C4-2B (cell line): ENCODE measurements at regions not wholly inside any gene's neighbourhood (a gene's known extent, or its start where the extent isn't known, plus 50 kb on each side); places are given as distances from the start of the nearest gene placed in this dataset.

Experiments used
- ZFX ChIP-seq: fragments of 450-650 bp; IDR thresholded peaks from 2 replicates; pipeline ENCODE4 v1.6.1; 2017
- TF ChIP-seq, protein P1 (sequence below): fragments of 450-650 bp; conservative IDR thresholded peaks from 2 replicates; pipeline ENCODE4 v1.5.1; 2017; ENCODE audit warnings: mild to moderate bottlenecking

- TF ChIP-seq, protein P1, sequence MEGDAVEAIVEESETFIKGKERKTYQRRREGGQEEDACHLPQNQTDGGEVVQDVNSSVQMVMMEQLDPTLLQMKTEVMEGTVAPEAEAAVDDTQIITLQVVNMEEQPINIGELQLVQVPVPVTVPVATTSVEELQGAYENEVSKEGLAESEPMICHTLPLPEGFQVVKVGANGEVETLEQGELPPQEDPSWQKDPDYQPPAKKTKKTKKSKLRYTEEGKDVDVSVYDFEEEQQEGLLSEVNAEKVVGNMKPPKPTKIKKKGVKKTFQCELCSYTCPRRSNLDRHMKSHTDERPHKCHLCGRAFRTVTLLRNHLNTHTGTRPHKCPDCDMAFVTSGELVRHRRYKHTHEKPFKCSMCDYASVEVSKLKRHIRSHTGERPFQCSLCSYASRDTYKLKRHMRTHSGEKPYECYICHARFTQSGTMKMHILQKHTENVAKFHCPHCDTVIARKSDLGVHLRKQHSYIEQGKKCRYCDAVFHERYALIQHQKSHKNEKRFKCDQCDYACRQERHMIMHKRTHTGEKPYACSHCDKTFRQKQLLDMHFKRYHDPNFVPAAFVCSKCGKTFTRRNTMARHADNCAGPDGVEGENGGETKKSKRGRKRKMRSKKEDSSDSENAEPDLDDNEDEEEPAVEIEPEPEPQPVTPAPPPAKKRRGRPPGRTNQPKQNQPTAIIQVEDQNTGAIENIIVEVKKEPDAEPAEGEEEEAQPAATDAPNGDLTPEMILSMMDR = no peak
- TF ChIP-seq ZFX = no peak
Observed at GRCh38 chr5:148776261-148776660, 50.1 kb upstream of the ADRB2 start.
